GM12874 (cell line): ENCODE measurements at regions not wholly inside any gene's neighbourhood (a gene's known extent, or its start where the extent isn't known, plus 50 kb on each side); places are given as distances from the start of the nearest gene placed in this dataset.

Experiments
- TF ChIP-seq, protein P1 (sequence below): IDR thresholded peaks from 2 replicates; pipeline ENCODE4 v1.5.1; 2011; ENCODE audit warnings: low read depth, mild to moderate bottlenecking, control low read depth, low read length, moderate library complexity; ENCODE audit not compliant: insufficient read depth

DNA sequence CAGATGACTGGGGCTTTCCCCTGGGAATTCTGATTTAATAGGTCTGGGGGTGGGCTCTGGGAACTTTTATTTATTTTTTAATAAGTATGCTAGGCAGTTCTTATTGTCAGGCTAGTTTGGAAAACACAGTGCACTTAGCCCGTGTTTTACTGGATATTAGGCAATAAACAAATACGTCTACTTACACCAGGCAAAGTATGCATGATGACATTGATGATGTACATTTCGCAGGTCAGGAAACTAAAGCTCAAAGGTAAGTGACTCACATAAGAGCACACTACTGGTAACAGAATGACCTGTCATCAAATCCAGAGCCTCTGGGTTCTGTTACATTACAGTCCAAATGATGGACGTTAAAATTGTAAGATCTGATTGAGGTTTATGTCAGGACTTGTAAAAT is 144.4 kb upstream of the EXOC2 start:
- TF ChIP-seq, protein P1, sequence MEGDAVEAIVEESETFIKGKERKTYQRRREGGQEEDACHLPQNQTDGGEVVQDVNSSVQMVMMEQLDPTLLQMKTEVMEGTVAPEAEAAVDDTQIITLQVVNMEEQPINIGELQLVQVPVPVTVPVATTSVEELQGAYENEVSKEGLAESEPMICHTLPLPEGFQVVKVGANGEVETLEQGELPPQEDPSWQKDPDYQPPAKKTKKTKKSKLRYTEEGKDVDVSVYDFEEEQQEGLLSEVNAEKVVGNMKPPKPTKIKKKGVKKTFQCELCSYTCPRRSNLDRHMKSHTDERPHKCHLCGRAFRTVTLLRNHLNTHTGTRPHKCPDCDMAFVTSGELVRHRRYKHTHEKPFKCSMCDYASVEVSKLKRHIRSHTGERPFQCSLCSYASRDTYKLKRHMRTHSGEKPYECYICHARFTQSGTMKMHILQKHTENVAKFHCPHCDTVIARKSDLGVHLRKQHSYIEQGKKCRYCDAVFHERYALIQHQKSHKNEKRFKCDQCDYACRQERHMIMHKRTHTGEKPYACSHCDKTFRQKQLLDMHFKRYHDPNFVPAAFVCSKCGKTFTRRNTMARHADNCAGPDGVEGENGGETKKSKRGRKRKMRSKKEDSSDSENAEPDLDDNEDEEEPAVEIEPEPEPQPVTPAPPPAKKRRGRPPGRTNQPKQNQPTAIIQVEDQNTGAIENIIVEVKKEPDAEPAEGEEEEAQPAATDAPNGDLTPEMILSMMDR, result no peak

DNA sequence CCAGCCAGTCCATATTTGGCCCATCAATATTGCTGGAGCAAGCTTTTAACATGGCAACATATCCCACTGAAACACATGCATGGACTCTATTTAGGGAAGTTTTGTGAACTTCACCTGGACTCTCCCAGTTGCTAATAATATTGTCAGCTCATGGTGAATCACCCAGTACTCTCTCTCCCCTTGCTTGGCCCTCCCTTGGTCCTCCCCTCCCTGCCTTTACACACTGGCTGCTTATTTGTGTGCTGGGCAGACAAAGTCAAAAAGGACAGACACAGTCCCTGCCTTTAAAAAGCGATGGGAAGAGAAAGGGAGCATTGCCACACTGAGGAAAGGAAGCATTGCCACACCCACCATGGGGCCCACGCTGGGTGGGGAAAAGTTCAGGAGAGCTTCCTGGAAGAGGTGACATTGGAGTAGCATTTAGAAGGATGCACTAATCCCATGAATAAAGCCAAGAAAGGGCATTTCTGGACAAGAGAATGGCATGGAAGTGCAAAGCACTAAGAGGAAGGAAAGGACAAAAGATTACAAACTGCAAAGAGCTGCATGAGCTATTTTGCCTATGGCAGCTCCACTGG is 143.4 kb upstream of the EXOC2 start:
- TF ChIP-seq, protein P1, result no peak

DNA sequence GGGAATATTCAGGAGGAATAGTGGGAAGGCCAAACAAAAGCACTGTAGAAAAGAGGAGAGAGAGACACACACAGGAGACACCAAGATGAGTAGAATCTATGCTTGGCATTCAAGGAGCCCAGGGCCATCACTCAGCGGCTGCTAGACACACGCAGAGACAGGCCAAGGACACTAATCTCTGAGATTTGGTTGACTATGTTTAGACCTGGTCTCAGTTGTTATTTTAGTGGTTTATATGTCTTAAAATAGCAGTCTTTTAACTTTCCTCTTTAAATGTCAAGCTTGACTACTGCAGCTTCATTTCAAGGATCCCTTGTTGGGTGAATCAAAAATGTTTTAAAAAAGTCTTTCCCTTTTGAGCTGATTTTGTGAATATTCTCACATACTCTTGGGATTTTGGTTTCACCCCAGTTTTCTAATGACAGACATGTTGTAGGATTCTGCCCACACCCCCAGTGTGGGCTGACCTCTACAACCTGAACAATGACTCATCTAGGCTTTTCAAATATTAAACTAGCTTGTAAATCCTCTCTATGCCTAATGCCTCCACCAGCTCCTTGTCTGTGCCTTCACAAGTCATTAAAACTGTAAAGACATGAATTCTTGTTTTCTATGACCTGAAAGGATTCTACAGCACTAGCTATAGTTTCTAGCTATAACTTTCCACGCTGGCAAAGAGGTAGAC is 142.7 kb upstream of the EXOC2 start:
- TF ChIP-seq, protein P1, result no peak

DNA sequence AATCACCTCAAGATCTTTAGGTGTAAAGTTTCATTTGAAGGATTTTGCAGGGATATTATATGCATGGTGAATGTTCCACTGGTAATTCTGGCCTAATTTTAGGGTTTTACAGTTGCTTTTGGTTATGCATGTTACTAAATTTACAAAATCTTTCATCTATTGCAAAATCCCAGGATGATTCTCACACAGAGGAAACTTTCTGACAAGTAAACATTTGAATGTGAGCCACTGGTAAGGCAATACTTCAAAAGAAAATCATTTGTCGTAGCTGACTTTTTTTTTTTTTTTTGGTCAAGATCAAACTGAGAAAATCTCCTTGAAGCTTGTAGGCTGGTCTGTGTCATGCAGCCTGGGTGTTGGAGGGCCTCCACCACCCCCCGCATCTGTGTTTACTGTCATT is 141.9 kb upstream of the EXOC2 start:
- TF ChIP-seq, protein P1, result no peak

DNA sequence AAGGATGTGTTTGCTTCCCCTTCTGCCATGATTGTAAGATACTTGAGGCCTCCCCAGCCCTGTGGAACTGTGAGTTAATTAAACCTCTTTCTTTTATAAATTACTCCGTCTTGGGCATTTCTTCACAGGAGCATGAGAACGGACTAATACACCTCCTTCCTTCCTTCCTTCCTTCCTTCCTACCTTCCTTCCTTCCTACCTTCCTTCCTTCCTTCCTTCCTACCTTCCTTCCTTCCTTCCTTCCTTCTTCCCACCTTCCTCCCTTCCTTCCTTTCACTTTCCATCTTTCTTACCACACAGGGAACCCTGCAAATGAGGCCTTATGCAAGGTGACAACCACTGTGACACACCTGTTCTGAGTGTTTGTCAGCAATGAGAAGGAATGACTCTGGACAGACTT is 141.3 kb upstream of the EXOC2 start:
- TF ChIP-seq, protein P1, result no peak

DNA sequence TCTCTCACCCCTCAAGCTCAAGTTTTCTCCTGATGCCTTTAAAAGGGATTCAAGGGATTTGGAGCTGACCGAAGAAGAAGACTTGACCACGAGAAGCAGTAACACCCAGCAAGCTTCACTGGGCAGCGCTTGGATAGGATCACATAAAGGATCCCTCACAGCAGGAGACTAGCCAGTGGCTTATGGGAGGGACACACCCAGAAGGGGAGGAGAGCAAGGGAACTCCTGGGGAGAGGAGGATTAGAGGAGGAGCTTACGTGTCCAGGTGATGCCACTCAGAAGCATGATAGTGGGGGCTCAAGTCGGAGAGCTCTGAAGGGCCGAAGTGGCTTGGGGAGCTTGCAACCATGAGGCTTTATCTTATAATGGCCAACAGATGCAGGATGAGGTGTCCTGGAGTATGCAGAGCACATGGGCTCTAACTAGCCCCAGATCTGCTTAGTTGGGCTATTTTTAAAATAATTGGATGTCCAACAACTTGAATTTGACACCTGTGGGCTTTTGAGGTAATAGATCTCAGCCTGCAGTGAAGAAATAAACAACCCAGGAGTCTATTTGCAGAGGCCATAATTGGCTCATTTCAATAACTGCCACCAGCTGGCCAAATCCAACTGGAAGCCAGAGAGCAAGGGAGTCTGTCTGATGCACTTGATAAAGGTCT is 137.9 kb upstream of the EXOC2 start:
- TF ChIP-seq, protein P1, result no peak

DNA sequence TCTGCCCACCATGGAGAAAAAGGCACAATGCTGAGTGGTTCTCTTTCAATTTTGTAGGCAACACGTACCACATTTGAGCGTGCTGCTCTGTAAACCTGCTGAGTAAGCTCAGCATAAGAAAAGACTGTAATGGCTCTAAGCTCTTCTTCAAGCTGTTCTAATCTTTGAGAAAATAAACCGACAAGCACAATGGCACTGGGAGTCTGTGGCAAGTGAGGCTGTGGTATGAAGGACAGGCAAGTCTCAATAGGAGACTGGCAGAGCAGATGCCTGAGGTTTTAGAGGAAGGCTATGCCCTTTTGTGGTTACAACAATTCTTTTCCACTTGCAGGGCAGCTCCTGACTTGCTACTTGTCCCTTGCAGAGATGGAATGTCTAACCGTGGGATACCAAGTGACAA is 136.7 kb upstream of the EXOC2 start:
- TF ChIP-seq, protein P1, result no peak
